GM12873 (cell line): ENCODE measurements at regions not wholly inside any gene's neighbourhood (a gene's known extent, or its start where the extent isn't known, plus 50 kb on each side); places are given as distances from the start of the nearest gene placed in this dataset.

Experiments
- TF ChIP-seq, protein P1 (sequence below): IDR thresholded peaks from 2 replicates; pipeline ENCODE4 v1.5.1; 2012; ENCODE audit warnings: low read depth, mild to moderate bottlenecking, moderate library complexity, low read length, control low read depth; ENCODE audit not compliant: insufficient read depth; ENCODE audit errors: missing control alignments

DNA sequence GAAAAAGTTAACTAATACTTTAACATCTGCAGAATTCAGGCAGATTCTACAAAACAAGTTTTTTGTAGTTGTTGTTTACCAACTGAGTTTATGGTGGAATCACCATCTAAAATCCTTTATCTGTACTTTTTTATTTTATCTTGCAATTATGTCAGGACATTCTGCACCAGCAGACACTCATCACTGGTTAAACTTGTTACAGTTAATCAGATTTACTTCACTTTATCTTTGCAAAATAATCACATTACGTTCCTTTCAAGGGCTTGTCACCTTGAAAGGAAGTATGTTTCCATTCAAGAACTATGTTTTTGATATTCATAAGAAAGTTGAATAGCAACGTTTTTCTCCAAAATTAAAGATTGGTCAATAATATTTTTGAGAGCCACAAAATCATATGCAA is 796.6 kb upstream of the ROBO1 start:
- TF ChIP-seq, protein P1, sequence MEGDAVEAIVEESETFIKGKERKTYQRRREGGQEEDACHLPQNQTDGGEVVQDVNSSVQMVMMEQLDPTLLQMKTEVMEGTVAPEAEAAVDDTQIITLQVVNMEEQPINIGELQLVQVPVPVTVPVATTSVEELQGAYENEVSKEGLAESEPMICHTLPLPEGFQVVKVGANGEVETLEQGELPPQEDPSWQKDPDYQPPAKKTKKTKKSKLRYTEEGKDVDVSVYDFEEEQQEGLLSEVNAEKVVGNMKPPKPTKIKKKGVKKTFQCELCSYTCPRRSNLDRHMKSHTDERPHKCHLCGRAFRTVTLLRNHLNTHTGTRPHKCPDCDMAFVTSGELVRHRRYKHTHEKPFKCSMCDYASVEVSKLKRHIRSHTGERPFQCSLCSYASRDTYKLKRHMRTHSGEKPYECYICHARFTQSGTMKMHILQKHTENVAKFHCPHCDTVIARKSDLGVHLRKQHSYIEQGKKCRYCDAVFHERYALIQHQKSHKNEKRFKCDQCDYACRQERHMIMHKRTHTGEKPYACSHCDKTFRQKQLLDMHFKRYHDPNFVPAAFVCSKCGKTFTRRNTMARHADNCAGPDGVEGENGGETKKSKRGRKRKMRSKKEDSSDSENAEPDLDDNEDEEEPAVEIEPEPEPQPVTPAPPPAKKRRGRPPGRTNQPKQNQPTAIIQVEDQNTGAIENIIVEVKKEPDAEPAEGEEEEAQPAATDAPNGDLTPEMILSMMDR = no peak

DNA sequence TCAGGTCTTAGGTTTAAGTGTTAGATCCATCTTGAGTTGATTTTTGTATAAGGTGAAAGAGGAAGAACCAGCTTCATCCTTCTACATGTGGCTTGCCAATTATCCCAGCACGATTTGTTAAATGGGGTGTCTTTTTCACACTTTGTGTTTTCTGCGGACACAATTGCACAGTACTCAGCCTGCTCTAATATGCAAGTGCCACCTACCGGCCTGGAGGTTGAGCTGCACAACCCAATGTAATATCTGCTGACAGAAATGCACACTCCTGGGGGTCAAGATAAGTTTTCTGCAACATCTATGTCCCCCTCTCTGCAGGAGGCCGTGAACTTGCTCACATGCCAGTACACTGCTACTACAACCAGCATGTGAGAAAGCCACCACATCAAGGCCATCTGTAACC is 791.9 kb upstream of the ROBO1 start:
- TF ChIP-seq, protein P1 = no peak

DNA sequence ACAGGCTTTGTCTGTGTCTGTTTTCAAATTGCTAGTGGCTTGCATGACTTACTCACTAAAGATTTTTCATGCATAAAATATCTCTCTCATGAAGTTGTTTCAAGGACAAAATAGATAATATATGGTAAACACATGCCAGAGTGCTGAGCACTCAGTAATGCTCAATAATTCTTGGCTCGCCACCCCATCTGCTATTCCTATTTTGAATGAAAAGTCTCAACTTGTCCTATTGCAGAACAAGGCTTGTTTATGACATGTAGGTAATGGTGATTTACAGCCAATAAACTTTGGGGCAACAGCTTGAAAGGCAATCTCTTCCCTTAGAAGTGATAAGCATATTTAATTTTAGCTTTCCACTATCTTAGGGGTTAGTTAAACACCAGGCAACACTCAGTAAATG is 789.0 kb upstream of the ROBO1 start:
- TF ChIP-seq, protein P1 = no peak

DNA sequence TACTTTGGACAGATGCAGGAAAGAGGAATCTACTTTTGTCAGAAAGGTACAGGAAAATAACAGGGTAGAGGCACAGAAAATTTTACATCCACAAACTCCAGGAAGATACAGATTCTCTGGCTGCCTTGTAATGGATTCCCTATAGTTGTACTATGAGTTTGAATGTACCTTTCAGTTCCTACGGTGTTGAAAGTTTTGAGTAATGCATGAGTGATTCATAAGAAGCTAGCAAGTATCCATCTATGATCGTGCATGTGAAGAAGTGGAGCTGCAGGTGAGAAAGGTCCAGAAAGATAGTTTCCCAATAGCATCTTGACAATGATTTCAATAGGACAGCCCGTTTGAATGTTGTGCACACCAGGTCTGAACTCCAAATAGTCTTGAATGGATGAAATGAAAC is 786.5 kb upstream of the ROBO1 start:
- TF ChIP-seq, protein P1 = no peak

DNA sequence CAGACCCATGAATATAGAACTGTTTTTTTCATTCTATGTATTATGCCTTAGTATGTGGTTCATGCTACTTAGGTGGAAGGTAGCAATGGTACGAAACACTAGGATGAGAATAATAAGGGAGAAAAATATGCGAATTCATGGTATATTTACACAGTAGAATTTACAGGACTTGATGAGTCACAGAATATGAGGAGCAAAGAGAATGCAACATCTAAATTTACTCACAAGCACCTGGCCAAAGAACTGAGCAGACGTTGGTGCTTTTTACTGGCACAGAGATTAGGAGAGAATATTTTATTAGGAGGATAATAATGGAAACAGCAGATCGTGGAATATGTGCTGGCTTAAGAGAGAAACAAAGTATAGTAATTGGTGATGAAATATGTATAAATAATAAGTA is 785.4 kb upstream of the ROBO1 start:
- TF ChIP-seq, protein P1 = no peak

DNA sequence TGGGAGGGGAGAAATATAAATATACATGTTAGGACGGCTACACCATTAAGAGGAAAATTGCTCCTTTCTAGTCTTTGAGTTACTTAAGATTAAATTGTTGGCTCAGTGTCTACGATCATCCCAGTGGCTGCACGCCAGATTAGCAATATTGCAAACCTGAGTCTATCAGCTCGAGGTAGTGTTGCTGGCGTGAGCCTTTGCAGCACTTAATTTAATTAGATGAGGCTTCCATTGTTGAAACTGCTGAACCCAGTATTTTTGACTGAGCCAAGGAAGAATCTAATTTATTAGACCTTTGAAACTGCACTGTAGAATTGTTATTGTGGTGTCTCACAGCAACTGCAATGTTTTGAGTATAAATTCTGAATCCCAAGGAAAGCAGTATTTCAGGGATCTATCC is 782.4 kb upstream of the ROBO1 start:
- TF ChIP-seq, protein P1 = no peak

DNA sequence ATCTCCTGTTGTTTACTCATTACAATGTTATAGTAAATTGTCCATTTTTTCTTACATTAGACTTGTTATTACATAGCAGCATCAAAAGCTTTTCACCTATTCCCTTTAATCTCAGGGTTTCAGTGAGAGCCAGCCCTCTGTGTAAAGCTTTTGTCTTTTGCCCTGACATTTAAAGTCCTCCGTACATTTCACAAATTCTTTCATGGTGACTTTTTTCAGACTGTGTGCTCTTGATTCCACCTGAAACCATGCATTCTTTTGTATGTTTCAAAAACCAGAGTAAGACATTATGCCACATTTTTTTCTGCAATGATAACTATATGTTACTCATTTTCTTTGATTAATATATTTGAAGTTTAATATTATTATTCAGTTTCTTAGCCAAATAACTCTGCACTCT is 781.4 kb upstream of the ROBO1 start:
- TF ChIP-seq, protein P1 = no peak
